AG08396 (cell line): ENCODE measurements at regions not wholly inside any gene's neighbourhood (a gene's known extent, or its start where the extent isn't known, plus 50 kb on each side); places are given as distances from the start of the nearest gene placed in this dataset.

Experiments used
- DNase-seq: peaks from one replicate; pipeline ENCODE4 v3.0.0; 2012; ENCODE audit warnings: low spot score, mixed read lengths

DNA sequence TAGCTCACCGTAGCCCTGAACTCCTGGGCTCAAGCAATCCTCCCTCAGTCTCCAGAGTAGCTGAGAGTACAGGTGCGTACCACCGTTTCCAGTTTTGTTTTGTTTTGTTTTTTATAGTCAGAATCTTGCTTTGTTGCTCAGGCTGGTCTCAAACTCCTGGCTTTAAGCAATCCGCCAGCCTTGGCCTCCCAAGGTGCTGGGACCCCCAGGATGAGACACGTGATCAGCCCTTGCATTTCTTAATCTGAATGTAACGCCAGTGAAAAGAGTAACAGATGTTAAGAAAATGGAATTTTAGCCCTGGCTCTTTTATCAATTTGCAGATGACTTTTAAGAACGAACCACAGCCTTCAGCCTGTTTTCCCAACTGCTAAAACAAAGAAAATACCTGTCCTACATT, 451.3 kb downstream of the SHQ1 start:
- DNase-seq, result no peak

DNA sequence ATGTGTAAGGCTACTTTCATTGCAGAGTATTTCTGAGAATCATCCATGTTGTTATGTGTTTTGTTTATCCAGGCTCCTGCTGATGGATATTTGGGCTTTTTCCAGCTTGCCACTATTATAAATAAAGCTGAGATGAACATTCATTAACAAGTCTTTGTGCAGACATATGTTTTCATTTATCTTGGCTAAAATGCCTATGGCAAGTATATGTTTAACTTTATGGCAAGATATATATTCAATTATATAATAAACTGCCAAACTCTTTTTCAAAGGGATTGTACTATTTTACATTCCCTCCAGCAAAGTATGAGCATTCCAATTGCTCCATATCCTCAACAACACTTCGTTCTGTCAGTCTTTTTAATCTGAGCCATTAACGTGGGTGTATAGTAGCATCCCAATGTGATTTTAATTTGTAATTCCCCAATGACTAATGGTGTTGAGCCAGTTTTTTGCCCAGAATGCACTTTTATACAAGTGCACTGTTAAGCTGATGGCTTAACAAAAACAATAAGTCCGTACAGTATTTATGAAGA, 452.4 kb downstream of the SHQ1 start:
- no peak for DNase-seq

GRCh38 chr3:72393455-72393854, 454.8 kb downstream of the SHQ1 start:
- DNase-seq, result no peak

- no peak for DNase-seq
Measured at GRCh38 chr3:72391659-72392058, 456.6 kb downstream of the SHQ1 start.

DNA sequence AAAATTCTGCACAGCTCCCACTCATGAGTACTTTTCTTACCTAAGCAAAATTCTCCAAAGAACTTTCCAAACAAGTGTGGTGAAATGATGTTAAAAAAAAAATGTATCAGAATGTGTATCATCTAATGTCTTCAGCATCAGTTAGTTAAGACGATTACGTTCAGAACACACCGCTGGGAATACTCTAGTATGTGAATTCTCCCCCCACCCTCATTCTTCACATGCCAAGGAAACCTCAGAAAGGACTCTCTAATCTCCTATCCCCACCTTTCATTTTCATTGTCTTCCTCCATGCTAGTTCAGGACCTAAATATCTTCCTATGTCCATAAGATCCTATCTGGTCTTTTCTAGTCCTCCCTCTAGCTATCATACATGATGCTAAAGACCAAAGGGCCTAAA, 457.4 kb downstream of the SHQ1 start:
- DNase-seq, result no peak

GRCh38 chr3:72388644-72389043, 459.6 kb downstream of the SHQ1 start:
- no peak for DNase-seq

GRCh38 chr3:72388117-72388516, 460.1 kb downstream of the SHQ1 start:
- no peak for DNase-seq

DNA sequence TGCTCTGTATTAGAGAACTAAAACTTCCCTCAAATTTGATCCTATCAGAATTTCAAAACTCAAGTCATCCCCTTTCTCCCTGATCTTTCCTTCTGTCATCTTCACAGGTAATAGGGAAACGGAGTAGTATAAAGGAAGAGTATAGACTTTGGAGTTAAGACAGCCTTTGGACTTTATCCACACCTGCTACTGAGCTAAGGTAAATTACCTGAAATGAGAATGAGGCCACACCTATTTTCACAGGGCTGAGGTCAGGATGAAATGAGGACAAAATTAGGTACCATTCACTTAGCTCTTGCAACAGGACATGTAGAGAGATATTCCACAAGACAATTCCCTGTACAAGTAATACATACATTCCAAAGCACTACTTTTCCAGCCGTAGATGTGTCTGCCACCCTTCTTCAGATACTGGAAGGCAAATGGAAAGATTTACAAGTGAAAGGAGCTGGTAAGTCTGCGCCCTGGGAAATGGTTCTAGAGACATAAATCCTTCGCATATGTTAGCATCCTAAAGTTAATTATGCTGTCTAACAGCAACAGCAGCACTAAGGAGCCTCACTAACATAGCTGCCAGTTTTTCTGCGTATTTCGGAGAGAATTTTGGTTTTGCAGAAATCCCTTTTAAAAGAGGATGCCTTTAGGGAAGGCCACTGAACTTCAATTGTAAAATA, 461.8 kb downstream of the SHQ1 start:
- DNase-seq, result no peak

GRCh38 chr3:72385167-72385566, 463.1 kb downstream of the SHQ1 start:
- no peak for DNase-seq

GRCh38 chr3:72384602-72385001, 463.6 kb downstream of the SHQ1 start:
- DNase-seq, result no peak

- DNase-seq, result no peak
Measured at GRCh38 chr3:72383883-72384282, 464.4 kb downstream of the SHQ1 start.

DNA sequence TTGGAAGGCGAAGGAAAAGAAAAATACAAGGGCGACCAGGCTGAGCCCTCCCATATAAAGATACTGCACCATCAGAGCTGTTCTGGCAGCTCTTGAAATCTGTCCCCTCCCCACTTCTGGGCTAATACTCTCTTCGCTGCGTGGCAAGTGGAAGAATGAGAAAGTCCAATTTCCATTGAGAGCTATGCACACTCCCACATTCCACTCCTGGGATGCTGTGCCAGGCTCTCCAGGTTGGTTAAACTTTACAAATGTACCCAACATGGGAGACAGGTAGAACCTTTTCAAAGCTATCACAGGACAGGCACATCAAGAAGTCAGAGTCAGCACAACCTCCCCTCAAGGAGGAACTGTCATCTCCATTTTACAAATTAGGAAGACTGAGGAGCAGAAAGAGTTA, 465.0 kb downstream of the SHQ1 start:
- no peak for DNase-seq

GRCh38 chr3:72382460-72382859, 465.8 kb downstream of the SHQ1 start:
- no peak for DNase-seq

- no peak for DNase-seq
Measured at GRCh38 chr3:72381584-72381983, 466.7 kb downstream of the SHQ1 start.

GRCh38 chr3:72380711-72381493, 467.3 kb downstream of the SHQ1 start:
- no peak for DNase-seq

DNA sequence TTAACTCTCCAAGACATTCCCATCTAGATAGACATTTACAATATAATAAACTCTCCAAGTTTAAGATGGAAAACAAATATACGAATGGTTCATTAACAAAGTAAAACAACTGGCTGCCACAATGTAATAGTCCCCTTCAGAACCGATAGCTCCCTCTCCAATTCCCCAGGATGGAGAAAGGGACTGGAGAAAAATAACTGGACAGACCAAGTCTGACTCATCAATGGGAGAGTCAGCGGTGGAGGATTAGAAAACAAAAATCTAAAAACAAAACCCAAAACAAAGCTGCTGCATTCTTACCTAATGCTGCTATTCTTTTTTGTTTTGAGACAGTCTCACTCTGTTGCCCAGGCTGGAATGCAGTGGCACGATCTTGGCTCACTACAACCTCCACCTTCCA, 468.1 kb downstream of the SHQ1 start:
- peak; percentile 38 for DNase-seq

GRCh38 chr3:72379500-72380187, 468.6 kb downstream of the SHQ1 start:
- DNase-seq, result no peak

DNA sequence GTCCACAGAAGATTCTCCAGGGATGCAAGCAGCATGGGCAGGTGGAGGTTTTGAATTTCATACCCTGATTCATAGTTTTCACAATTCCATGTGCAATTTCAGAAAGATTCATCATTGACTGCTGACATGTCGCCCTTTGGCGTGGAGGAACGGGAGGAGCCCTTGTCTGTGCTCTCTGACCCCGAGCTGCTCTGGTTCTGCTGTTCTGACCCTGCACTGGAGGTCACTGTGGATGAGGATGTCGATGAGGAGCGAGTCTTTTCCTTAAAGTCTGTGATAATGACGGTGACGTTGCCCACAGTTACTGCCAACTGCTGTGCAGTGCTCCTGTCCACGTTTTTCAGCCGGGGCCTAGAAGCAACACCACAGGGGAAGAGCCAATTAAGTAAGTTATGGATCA, 470.0 kb downstream of the SHQ1 start:
- DNase-seq, result no peak

DNA sequence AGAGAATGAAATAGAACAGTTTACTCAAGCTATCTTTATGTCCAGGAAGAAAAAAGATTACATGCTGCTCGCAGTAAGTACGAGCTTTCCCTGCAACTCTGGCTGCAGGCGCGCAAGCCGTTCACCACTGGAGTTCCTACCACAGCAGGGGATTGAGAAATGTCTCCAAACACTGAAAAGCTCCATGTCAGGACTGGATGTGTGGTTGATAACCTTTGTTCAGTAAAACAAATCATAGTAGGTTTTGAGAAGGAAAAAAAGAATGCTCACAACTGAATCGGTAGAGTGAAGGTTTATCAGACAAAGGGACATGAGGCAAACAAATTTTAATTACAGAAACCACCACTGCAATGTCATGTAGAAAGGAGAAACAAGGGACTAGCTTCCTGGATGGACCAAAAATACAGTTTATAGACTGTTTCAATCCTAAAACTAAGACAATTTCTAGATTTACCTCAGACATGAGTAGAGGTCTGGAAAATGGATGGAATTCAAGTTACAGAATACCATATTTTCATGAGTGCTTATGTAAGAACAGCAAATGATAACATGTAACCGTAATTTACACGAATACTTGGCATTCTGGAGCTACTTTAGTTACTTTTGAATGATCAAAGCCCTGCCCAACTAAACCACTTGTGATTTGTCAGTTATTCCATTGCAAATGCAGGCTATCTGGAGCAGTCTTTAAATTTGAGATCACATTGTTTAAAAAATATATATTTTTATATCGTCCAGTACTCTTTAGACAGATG, 471.1 kb downstream of the SHQ1 start:
- DNase-seq, result no peak

DNA sequence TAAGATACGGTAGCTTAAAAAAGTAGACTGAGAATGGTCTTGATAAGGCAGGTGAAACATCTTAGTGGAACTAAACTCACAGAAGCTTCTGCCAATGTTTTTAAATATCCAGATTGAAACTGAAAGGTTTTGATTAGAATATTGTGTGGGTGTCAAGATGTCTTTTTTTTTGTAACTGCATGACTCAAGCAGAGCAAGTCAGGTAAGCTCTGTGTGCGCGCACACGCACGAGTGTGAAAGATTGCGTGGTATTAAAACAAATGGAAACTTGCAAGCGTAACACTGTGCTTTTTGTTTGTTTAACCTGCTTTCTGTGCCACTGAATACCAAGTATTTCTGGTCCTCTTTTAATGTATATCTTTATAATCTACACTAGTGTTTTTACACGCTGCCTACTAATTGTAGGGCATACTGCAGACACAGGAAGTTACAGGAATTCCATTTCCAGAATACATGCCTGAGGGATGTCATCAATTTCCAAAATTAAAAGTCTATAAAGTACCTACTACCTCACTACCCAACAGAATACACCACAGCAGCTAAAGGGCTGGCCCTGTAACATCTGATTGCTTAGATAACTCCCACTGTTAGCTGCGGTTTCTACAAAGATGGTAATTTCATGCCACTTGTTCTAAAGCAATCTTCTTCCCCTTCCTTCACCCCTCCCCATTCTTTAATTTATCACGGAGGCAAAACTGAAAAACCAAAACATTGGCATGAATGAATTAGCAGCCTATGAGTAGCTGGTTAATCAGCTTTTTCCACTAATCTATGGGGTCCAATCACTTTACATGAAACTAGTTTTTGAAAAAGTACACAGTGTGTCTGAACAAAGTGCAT, 472.8 kb downstream of the SHQ1 start:
- no peak for DNase-seq

- no peak for DNase-seq
Measured at GRCh38 chr3:72373139-72373538, 475.1 kb downstream of the SHQ1 start.
